ENCODE measurements at regions not wholly inside any gene's neighbourhood (a gene's known extent, or its start where the extent isn't known, plus 50 kb on each side); places are given as distances from the start of the nearest gene placed in this dataset.
A peak's percentile ranks its signal among the peaks of the same experiment; 100 is the strongest.

GRCh38 chr3:6492306-6492705 lies 368.6 kb upstream of the GRM7 start (continued):
- TF ChIP-seq ZNF609 (CRISPR knock-in tag; IDR thresholded peaks at IDR 0.05; ENCODE audit: borderline replicate concordance) (no peak), FOXK2 (conservative IDR thresholded peaks at IDR 0.05 in 1 of 2, IDR thresholded peaks at IDR 0.05 in 1 of 2; ENCODE audit: low read depth in 2 of 2) (no peak), ZBED1 (IDR thresholded peaks at IDR 0.05) (no peak), TAF1 (IDR thresholded peaks at IDR 0.05; ENCODE audit: control insufficient read depth, extremely low read depth, insufficient read depth, low read length, severe bottlenecking) (no peak), SREBF1 (IDR thresholded peaks at IDR 0.05; ENCODE audit: borderline replicate concordance, low read depth, low read length) (no peak), ID3 (CRISPR knock-in tag; IDR thresholded peaks at IDR 0.05) (no peak), ID3 (tag; IDR thresholded peaks at IDR 0.05) (no peak), ZNF175 (CRISPR knock-in tag; IDR thresholded peaks at IDR 0.05; ENCODE audit: low read depth) (no peak), RFX1 (IDR thresholded peaks at IDR 0.05) (0 out of 2 replicates have a peak, but pooled peaks have one; percentile 5), ZBTB33 (CRISPR knock-in tag; IDR thresholded peaks at IDR 0.05) (no peak), AFF4 (CRISPR knock-in tag; IDR thresholded peaks at IDR 0.05) (no peak), ZBTB5 (IDR thresholded peaks at IDR 0.05) (no peak)
